GM12892 (cell line): ENCODE measurements at regions not wholly inside any gene's neighbourhood (a gene's known extent, or its start where the extent isn't known, plus 50 kb on each side); places are given as distances from the start of the nearest gene placed in this dataset.

Experiments used
- POLR2A ChIP-seq: IDR thresholded peaks from 2 replicates; pipeline ENCODE4 v1.6.1; 2011; ENCODE audit warnings: low read depth, low read length, control low read depth
- POLR2AphosphoS5 ChIP-seq: IDR thresholded peaks from 2 replicates; pipeline ENCODE4 v1.6.1; 2011; ENCODE audit warnings: low read depth, low read length, control low read depth

GRCh38 chr5:120771202-120771601 is 307.1 kb downstream of the PRR16 start:
- TF ChIP-seq POLR2A (no peak), POLR2AphosphoS5 (no peak)
